ENCODE measurements at regions not wholly inside any gene's neighbourhood (a gene's known extent, or its start where the extent isn't known, plus 50 kb on each side); places are given as distances from the start of the nearest gene placed in this dataset.

- Histone ChIP-seq H3K27me3 (ENCODE audit: control insufficient read depth in 2 of 2, insufficient read depth in 2 of 2, low read length in 2 of 2) (no peaks in the 10 kb centered on the region), H4K20me1 (replicated peaks; ENCODE audit: control insufficient read depth, extremely low read depth, insufficient read depth, low read length) (no peaks in the 10 kb centered on the region), H3K36me3 (ENCODE audit: control insufficient read depth in 2 of 2, extremely low read depth in 1 of 2, insufficient read depth in 2 of 2, low read length in 2 of 2) (no peaks in the 10 kb centered on the region), H3K9me1 (replicated peaks; ENCODE audit: control insufficient read depth, extremely low read depth, insufficient read depth, low read length) (no peaks in the 10 kb centered on the region), H3K9ac (replicated peaks; ENCODE audit: extremely low read depth, insufficient read depth, low read length) (no peak overlapping the region), H3K4me3 (replicated peaks in 1 of 3; ENCODE audit: insufficient read depth in 1 of 3, low read depth in 1 of 3, low read length in 3 of 3) (no peak overlapping the region), H3K27ac (ENCODE audit: insufficient read depth, low read depth, low read length) (no peak overlapping the region), H3K4me2 (ENCODE audit: insufficient read depth, low read length) (no peak overlapping the region), H2AFZ (ENCODE audit: low read depth, low read length) (no peak overlapping the region), H3K79me2 (ENCODE audit: control insufficient read depth, insufficient read depth, low read length) (no peaks in the 10 kb centered on the region), H3K4me1 (ENCODE audit: control insufficient read depth, extremely low read depth, insufficient read depth, low read length) (peaks cover 12% of the 10 kb centered on the region), H3K9me3 (replicated peaks; ENCODE audit: control insufficient read depth, insufficient read depth, low read length) (no peaks in the 10 kb centered on the region)
- ChIA-PET CTCF (interaction anchor here (0.5 to 1.1 kb wide), 4 partner anchors 12 to 1677 kb away, joined by 3 read pairs; no protein-coding TSS in a partner anchor), POLR2A (no interaction called here)
- DNase-seq (ENCODE audit: low read depth, low spot score) (no peak), FAIRE-seq (no peak)
- intact Hi-C loops (cut with micrococcal nuclease) = loop anchor here (2.0 kb wide), 1 partner anchor 27 kb away; no protein-coding TSS in a partner anchor
- BruUV-seq (replicated peaks) = no TSS peak
- no peak for TF ChIP-seq GATA2 (IDR thresholded peaks at IDR 0.05; ENCODE audit: insufficient read depth, insufficient read length, low read depth, low read length)
- no peak for TF ChIP-seq EZH2 (IDR thresholded peaks at IDR 0.05; ENCODE audit: borderline replicate concordance, low read depth, low read length, severe bottlenecking)
- no peak for TF ChIP-seq MAX (IDR thresholded peaks at IDR 0.05; ENCODE audit: insufficient read depth, insufficient read length)
- no peak for TF ChIP-seq MYC (IDR thresholded peaks at IDR 0.05; ENCODE audit: low read depth, low read length)
- no peak for TF ChIP-seq POLR2A (IDR thresholded peaks at IDR 0.05; ENCODE audit: low read depth, low read length)
- no peak for TF ChIP-seq FOS (IDR thresholded peaks at IDR 0.05; ENCODE audit: borderline replicate concordance, insufficient read depth, low read length)
- TF ChIP-seq, protein P1, sequence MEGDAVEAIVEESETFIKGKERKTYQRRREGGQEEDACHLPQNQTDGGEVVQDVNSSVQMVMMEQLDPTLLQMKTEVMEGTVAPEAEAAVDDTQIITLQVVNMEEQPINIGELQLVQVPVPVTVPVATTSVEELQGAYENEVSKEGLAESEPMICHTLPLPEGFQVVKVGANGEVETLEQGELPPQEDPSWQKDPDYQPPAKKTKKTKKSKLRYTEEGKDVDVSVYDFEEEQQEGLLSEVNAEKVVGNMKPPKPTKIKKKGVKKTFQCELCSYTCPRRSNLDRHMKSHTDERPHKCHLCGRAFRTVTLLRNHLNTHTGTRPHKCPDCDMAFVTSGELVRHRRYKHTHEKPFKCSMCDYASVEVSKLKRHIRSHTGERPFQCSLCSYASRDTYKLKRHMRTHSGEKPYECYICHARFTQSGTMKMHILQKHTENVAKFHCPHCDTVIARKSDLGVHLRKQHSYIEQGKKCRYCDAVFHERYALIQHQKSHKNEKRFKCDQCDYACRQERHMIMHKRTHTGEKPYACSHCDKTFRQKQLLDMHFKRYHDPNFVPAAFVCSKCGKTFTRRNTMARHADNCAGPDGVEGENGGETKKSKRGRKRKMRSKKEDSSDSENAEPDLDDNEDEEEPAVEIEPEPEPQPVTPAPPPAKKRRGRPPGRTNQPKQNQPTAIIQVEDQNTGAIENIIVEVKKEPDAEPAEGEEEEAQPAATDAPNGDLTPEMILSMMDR (IDR thresholded peaks at IDR 0.05; ENCODE audit: extremely low read depth in 1 of 2, insufficient read depth in 1 of 2, low read depth in 1 of 2, low read length in 2 of 2) = no peak
- TF ChIP-seq POLR2AphosphoS5 (IDR thresholded peaks at IDR 0.05; ENCODE audit: insufficient read depth, low read depth, low read length) = no peak
- TF ChIP-seq JUN (IDR thresholded peaks at IDR 0.05; ENCODE audit: borderline replicate concordance, insufficient read depth, insufficient read length, low read depth) = no peak
- dilution Hi-C loops (cut with MboI; ENCODE audit: extremely low pct_ligation_motif_present, low sequenced_read_pairs) = no loop called here
Observed at GRCh38 chr9:96158147-96158546, 143.8 kb downstream of the HSD17B3 start.

Measured in endothelial cell of umbilical vein (primary cell).